NB4 (cell line): ENCODE measurements at regions not wholly inside any gene's neighbourhood (a gene's known extent, or its start where the extent isn't known, plus 50 kb on each side); places are given as distances from the start of the nearest gene placed in this dataset.

Experiments used
- MAX ChIP-seq: IDR thresholded peaks from 2 replicates; pipeline ENCODE4 v1.6.1; 2011; ENCODE audit warnings: low read depth, low read length
- MYC ChIP-seq: IDR thresholded peaks from 2 replicates; pipeline ENCODE4 v1.6.1; 2011; ENCODE audit warnings: low read depth, low read length
- POLR2A ChIP-seq: IDR thresholded peaks from 2 replicates; pipeline ENCODE4 v1.6.1; 2011; ENCODE audit warnings: mild to moderate bottlenecking; ENCODE audit not compliant: insufficient read length; ENCODE audit errors: extremely low read depth
- TF ChIP-seq, protein P1 (sequence below): IDR thresholded peaks from one replicate; pipeline ENCODE4 v1.5.1; 2012; ENCODE audit warnings: low read depth, low read length

DNA sequence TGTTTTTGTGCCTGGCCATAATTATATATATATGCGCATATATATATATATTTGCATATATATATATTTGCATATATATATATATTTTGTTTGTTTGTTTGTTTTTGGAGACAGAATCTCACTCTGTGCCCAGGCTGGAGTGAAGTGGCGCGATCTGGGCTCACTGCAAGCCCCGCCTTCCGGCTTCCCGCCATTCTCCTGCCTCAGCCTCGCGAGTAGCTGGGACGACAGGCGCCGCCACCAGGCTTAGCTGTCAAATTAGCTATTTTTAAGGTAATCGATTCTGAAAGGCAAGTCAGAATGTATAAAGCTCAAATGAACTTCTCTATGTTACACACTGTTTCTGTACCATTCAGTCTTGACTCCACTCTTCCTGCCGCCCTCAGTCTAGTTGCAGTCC is 273.3 kb downstream of the TRIML1 start:
- TF ChIP-seq POLR2A (no peak), MAX (no peak), MYC (no peak)
- TF ChIP-seq, protein P1, sequence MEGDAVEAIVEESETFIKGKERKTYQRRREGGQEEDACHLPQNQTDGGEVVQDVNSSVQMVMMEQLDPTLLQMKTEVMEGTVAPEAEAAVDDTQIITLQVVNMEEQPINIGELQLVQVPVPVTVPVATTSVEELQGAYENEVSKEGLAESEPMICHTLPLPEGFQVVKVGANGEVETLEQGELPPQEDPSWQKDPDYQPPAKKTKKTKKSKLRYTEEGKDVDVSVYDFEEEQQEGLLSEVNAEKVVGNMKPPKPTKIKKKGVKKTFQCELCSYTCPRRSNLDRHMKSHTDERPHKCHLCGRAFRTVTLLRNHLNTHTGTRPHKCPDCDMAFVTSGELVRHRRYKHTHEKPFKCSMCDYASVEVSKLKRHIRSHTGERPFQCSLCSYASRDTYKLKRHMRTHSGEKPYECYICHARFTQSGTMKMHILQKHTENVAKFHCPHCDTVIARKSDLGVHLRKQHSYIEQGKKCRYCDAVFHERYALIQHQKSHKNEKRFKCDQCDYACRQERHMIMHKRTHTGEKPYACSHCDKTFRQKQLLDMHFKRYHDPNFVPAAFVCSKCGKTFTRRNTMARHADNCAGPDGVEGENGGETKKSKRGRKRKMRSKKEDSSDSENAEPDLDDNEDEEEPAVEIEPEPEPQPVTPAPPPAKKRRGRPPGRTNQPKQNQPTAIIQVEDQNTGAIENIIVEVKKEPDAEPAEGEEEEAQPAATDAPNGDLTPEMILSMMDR: no peak
